ENCODE measurements at regions not wholly inside any gene's neighbourhood (a gene's known extent, or its start where the extent isn't known, plus 50 kb on each side); places are given as distances from the start of the nearest gene placed in this dataset.

DNA sequence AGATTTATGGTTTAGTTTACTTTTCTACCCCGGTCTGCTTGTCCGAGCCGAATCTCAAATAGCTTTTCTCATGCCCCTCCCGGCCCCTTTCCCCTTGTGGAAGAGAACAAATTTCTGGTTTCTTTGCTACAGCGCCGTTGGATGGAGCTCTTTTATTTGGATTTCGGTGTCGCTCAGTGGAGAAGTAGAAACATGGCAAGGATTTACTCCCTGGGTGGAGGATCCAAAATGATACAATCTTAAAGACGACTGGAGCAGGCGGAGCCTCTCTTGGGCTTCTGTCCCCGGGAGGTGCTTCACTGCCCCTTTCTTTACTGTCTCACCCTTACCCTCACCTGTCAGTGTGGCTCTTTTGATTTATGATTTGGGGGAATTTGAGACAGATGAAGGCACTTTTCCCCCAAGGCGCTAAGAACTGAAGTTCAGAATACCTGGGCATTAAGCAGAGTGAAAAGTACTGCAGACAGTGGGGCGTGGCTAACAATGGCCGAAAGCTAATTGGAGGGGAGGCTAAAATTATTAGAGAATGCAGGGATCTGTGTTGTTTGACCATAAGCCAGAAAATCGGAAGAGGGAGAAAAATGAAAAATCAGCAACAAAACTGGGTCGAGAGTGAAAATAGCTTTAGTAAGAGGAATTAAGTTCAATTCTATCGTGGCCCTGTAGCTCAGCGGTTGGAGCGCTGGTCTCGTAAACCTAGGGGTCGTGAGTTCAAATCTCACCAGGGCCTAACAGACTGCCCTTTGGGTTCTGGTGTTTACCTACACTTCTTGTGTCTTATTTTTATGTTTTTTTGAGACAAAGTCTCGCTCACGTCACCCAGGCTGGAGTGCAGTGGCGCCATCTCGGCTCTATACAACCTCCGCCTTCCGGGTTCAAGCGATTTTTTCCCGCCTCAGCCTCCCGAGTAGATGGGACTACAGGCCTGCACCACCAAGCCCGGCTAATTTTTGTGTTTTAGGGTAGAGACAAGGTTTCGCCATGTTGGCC is 145.1 kb upstream of the ZNF184 start:
- Histone ChIP-seq H3K9me3 (no peaks in the 10 kb centered on the region), H3K4me1 (peaks cover 2 to 18% (median 9%) of the 10 kb centered on the region in 6 donors), H3K27me3 (replicated peaks in 1 of 7) (peaks cover 0 to 98% (median 44%) of the 10 kb centered on the region in 7 donors), H3K36me3 (no peaks in the 10 kb centered on the region), H3K4me3 (peak overlapping the region in 7 of 8 donors; percentile 4 to 51 (median 23)), H3K27ac (no peak overlapping the region)
- 29 to 36% (median 33%) methylated on average over 32 of the region's 32 CpGs for WGBS, 5 donors
- TF ChIP-seq CTCF (IDR thresholded peaks at IDR 0.05 in 8 of 11, conservative IDR thresholded peaks at IDR 0.05 in 3 of 11), result no peak
- TF ChIP-seq POLR2AphosphoS5 (IDR thresholded peaks at IDR 0.05), result no peak
- TF ChIP-seq POLR2A (IDR thresholded peaks at IDR 0.05), result no peak
- intact Hi-C loops (cut with DNase I; ENCODE audit: low total_unique reads), result no loop called here
- no peak for DNase-seq

- H3K4me1 ChIP-seq, result peaks cover 2 to 18% (median 9%) of the 10 kb centered on the region in 6 donors
- no peak for DNase-seq
- H3K36me3 ChIP-seq, result no peaks in the 10 kb centered on the region
- H3K4me3 ChIP-seq, result peak overlapping the region in 6 of 8 donors; percentile 6 to 51 (median 26)
- no peak overlapping the region for H3K27ac ChIP-seq
- no peaks in the 10 kb centered on the region for H3K9me3 ChIP-seq
- peaks cover 0 to 98% (median 44%) of the 10 kb centered on the region in 7 donors for H3K27me3 ChIP-seq (replicated peaks in 1 of 7)
- intact Hi-C loops (cut with DNase I; ENCODE audit: low total_unique reads), result no loop called here
- TF ChIP-seq CTCF (IDR thresholded peaks at IDR 0.05 in 8 of 11, conservative IDR thresholded peaks at IDR 0.05 in 3 of 11) (no peak), POLR2A (IDR thresholded peaks at IDR 0.05) (no peak), POLR2AphosphoS5 (IDR thresholded peaks at IDR 0.05) (no peak)
- WGBS, 5 donors, result 3 to 5% (median 4%) methylated on average over 18 of the region's 18 CpGs
Observed at GRCh38 chr6:27617046-27617687, 144.3 kb upstream of the ZNF184 start.

GRCh38 chr6:27616328-27617045 is 143.6 kb upstream of the ZNF184 start:
- no peak overlapping the region for H3K27ac ChIP-seq
- peaks cover 0 to 98% (median 44%) of the 10 kb centered on the region in 7 donors for H3K27me3 ChIP-seq (replicated peaks in 1 of 7)
- TF ChIP-seq CTCF (IDR thresholded peaks at IDR 0.05 in 8 of 11, conservative IDR thresholded peaks at IDR 0.05 in 3 of 11) (no peak), POLR2AphosphoS5 (IDR thresholded peaks at IDR 0.05) (no peak), POLR2A (IDR thresholded peaks at IDR 0.05) (no peak)
- 53 to 68% (median 60%) methylated on average over 6 of the region's 6 CpGs for WGBS, 5 donors
- H3K4me1 ChIP-seq, result peaks cover 2 to 18% (median 9%) of the 10 kb centered on the region in 6 donors
- intact Hi-C loops (cut with DNase I; ENCODE audit: low total_unique reads), result no loop called here
- H3K36me3 ChIP-seq, result no peaks in the 10 kb centered on the region
- H3K9me3 ChIP-seq, result no peaks in the 10 kb centered on the region
- no peak for DNase-seq
- peak overlapping the region in 3 of 8 donors; percentile 23 to 51 (median 39) for H3K4me3 ChIP-seq
